IMR-90 (cell line): ENCODE measurements at regions not wholly inside any gene's neighbourhood (a gene's known extent, or its start where the extent isn't known, plus 50 kb on each side); places are given as distances from the start of the nearest gene placed in this dataset.

ENCODE experiments used
- ATAC-seq: fragments of 200-7000 bp; cut with Tn5 transposase; 2 replicates; pipeline ENCODE4 v1.9.1; 2020; ENCODE audit warnings: low read depth, mild to moderate bottlenecking, moderate library complexity
- BruUV-seq: library from RNA; stranded (reverse); fragments of 400-500 nt; replicated peaks from 2 replicates; lab custom pipeline; 2021; lab: Mats Ljungman, UMichigan
- CTCF ChIA-PET: fragments of 300-600 bp; formaldehyde crosslinking; extraction: SDS; loops from one replicate; lab custom pipeline; 2021; ENCODE audit warnings: antibody characterized with exemption; lab: Yijun Ruan, JAX
- POLR2A ChIA-PET: fragments of 300-600 bp; sonication (Branson Sonifier 250); formaldehyde crosslinking; loops from one replicate; lab custom pipeline; 2022; ENCODE audit warnings: antibody characterized with exemption; ENCODE audit not compliant: unreplicated experiment; lab: Charles Lee
- DNase-seq: peaks from one replicate; pipeline ENCODE4 v3.0.0; 2013
- H2AFZ ChIP-seq: replicated peaks from 2 replicates; pipeline ENCODE3; 2013; ENCODE audit warnings: low read length, mild to moderate bottlenecking; ENCODE audit not compliant: poor library complexity
- H2AK5ac ChIP-seq: 2 replicates; pipeline ENCODE4 v1.6.1; 2013; ENCODE audit warnings: low read depth, low read length, inconsistent platforms
- H2AK9ac ChIP-seq: replicated peaks from 2 replicates; pipeline ENCODE3; 2013; ENCODE audit warnings: mild to moderate bottlenecking, low read depth, low read length, moderate library complexity; ENCODE audit not compliant: poor library complexity
- H2BK120ac ChIP-seq: 2 replicates; pipeline ENCODE4 v1.6.1; 2013; ENCODE audit warnings: low read depth, low read length, inconsistent platforms
- H2BK15ac ChIP-seq: 3 replicates; pipeline ENCODE4 v1.6.1; 2013; ENCODE audit warnings: low read depth, low read length, inconsistent platforms
- H2BK20ac ChIP-seq: 2 replicates; pipeline ENCODE4 v1.6.1; 2013; ENCODE audit warnings: low read depth, mild to moderate bottlenecking, inconsistent platforms, low read length, moderate library complexity
- H2BK5ac ChIP-seq: 2 replicates; pipeline ENCODE4 v1.6.1; 2013; ENCODE audit warnings: mild to moderate bottlenecking, low read depth, low read length, inconsistent platforms; ENCODE audit not compliant: poor library complexity, severe bottlenecking
- H3K14ac ChIP-seq: replicated peaks from 2 replicates; pipeline ENCODE4 v1.6.1; 2013; ENCODE audit warnings: low read depth, low read length, inconsistent platforms
- H3K18ac ChIP-seq: 2 replicates; pipeline ENCODE4 v1.6.1; 2013; ENCODE audit warnings: low read depth, low read length, control low read depth
- H3K23ac ChIP-seq: 2 replicates; pipeline ENCODE4 v1.6.1; 2013; ENCODE audit warnings: low read depth, low read length, inconsistent platforms
- H3K27ac ChIP-seq: 2 replicates; pipeline ENCODE4 v1.5.1; 2013; ENCODE audit warnings: mild to moderate bottlenecking, control low read depth, low read length; ENCODE audit not compliant: insufficient read depth
- H3K27me3 ChIP-seq: 2 replicates; pipeline ENCODE4 v1.6.1; 2013; ENCODE audit warnings: low read length; ENCODE audit not compliant: control insufficient read depth, insufficient read depth
- H3K36me3 ChIP-seq: 2 replicates; pipeline ENCODE4 v1.6.1; 2013; ENCODE audit warnings: low read length, mixed read lengths; ENCODE audit not compliant: control insufficient read depth, insufficient read depth
- H3K4ac ChIP-seq: 2 replicates; pipeline ENCODE4 v1.6.1; 2013; ENCODE audit warnings: low read depth, low read length, inconsistent platforms
- H3K4me1 ChIP-seq: 2 replicates; pipeline ENCODE4 v1.6.1; 2013; ENCODE audit warnings: low read length, mixed read lengths; ENCODE audit not compliant: control insufficient read depth, insufficient read depth
- H3K4me2 ChIP-seq: 2 replicates; pipeline ENCODE4 v1.6.1; 2013; ENCODE audit warnings: low read depth, mild to moderate bottlenecking, control low read depth, low read length, moderate library complexity
- H3K4me3 ChIP-seq: 2 replicates; pipeline ENCODE4 v1.5.1; 2013; ENCODE audit warnings: low read depth, mild to moderate bottlenecking, control low read depth, low read length, moderate library complexity; ENCODE audit not compliant: insufficient read depth
- H3K56ac ChIP-seq: 2 replicates; pipeline ENCODE4 v1.6.1; 2013; ENCODE audit warnings: low read length, inconsistent platforms; ENCODE audit not compliant: insufficient read depth; ENCODE audit errors: extremely low read depth
- H3K79me1 ChIP-seq, 2 experiments: 2 replicates each; pipeline ENCODE4 v1.6.1; 2013; ENCODE audit warnings: low read length in 2 of 2, inconsistent platforms in 1 of 2, low read depth in 1 of 2
- H3K9ac ChIP-seq: 2 replicates; pipeline ENCODE4 v1.6.1; 2013; ENCODE audit warnings: low read depth, low read length, control low read depth
- H3K9me1 ChIP-seq: 2 replicates; pipeline ENCODE4 v1.6.1; 2013; ENCODE audit warnings: low read length, inconsistent platforms; ENCODE audit not compliant: insufficient read depth
- H3K9me3 ChIP-seq: 2 replicates; pipeline ENCODE4 v1.6.1; 2013; ENCODE audit warnings: low read length; ENCODE audit not compliant: control insufficient read depth, insufficient read depth
- H4K20me1 ChIP-seq: 2 replicates; pipeline ENCODE4 v1.6.1; 2013; ENCODE audit warnings: low read length, inconsistent platforms; ENCODE audit not compliant: insufficient read depth
- H4K5ac ChIP-seq: 2 replicates; pipeline ENCODE4 v1.6.1; 2013; ENCODE audit warnings: mild to moderate bottlenecking, low read depth, low read length, control low read depth
- H4K8ac ChIP-seq, 2 experiments: 2 replicates each; pipeline ENCODE4 v1.6.1; 2013; ENCODE audit warnings: low read depth in 2 of 2, low read length in 2 of 2, control low read depth in 1 of 2, inconsistent platforms in 1 of 2
- H4K91ac ChIP-seq: 2 replicates; pipeline ENCODE4 v1.6.1; 2013; ENCODE audit warnings: low read depth, low read length, inconsistent platforms; ENCODE audit not compliant: insufficient read depth
- BHLHE40 ChIP-seq: fragments of 150-350 bp; IDR thresholded peaks from 2 replicates; pipeline ENCODE4 v1.6.1; 2016; ENCODE audit warnings: mild to moderate bottlenecking, low read depth, low read length
- FOS ChIP-seq: fragments of 150-350 bp; IDR thresholded peaks from 2 replicates; pipeline ENCODE4 v1.6.1; 2016; ENCODE audit warnings: low read depth, low read length
- MAFK ChIP-seq: IDR thresholded peaks from 2 replicates; pipeline ENCODE4 v1.6.1; 2012; ENCODE audit warnings: low read depth, low read length, improper control_type of control experiment
- MAZ ChIP-seq: IDR thresholded peaks from 2 replicates; pipeline ENCODE4 v1.6.1; 2012; ENCODE audit warnings: low read depth, mild to moderate bottlenecking, low read length, improper control_type of control experiment, moderate library complexity, borderline replicate concordance
- MXI1 ChIP-seq: IDR thresholded peaks from 2 replicates; pipeline ENCODE4 v1.6.1; 2012; ENCODE audit warnings: low read depth, mild to moderate bottlenecking, low read length, moderate library complexity, borderline replicate concordance
- NFE2L2 ChIP-seq: fragments of 150-350 bp; IDR thresholded peaks from 2 replicates; pipeline ENCODE4 v1.6.1; 2016; ENCODE audit warnings: low read depth, mild to moderate bottlenecking, low read length
- RAD21 ChIP-seq: IDR thresholded peaks from 2 replicates; pipeline ENCODE4 v1.6.1; 2012; ENCODE audit warnings: low read length, improper control_type of control experiment
- RCOR1 ChIP-seq: IDR thresholded peaks from 2 replicates; pipeline ENCODE4 v1.6.1; 2012; ENCODE audit warnings: mild to moderate bottlenecking, low read length, improper control_type of control experiment; ENCODE audit not compliant: insufficient replicate concordance
- RFX5 ChIP-seq: IDR thresholded peaks from 2 replicates; pipeline ENCODE4 v1.8.0; 2012; ENCODE audit warnings: low read depth, mild to moderate bottlenecking, low read length, moderate library complexity
- SMC3 ChIP-seq: fragments of 150-350 bp; IDR thresholded peaks from 2 replicates; pipeline ENCODE4 v1.6.1; 2016; ENCODE audit warnings: low read depth, mild to moderate bottlenecking, antibody characterized with exemption, low read length, moderate library complexity
- WGBS, 2 experiments: methylation state at CpG; one replicate each; pipeline versions ENCODE4 v1.1.5 to v1.1.7; 2013; ENCODE audit warnings: missing lambda C conversion rate in 2 of 2; ENCODE audit not compliant: insufficient read length in 1 of 2; ENCODE audit errors: extremely low coverage in 2 of 2; 5-methylcytosine and 5-hydroxymethylcytosine counted together
- dilution Hi-C: fragments of 300-500 bp; cut with HindIII; formaldehyde crosslinking; loops from one replicate; pipeline ENCODE4 v1.14.3; 2018; ENCODE audit warnings: low sequenced_read_pairs; ENCODE audit not compliant: unreplicated experiment
- in situ Hi-C: fragments of 300-500 bp; cut with MboI; formaldehyde crosslinking; loops from 3 replicates; pipeline ENCODE4 v1.14.3; 2019; ENCODE audit warnings: low sequenced_read_pairs, inconsistent platforms, mixed read lengths
- intact Hi-C: fragments of 100-400 bp; cut with micrococcal nuclease; formaldehyde crosslinking; loops from 2 replicates; pipeline ENCODE4 v1.10.0; 2022
- TF ChIP-seq, protein P1 (sequence below): fragments of 150-350 bp; IDR thresholded peaks from 2 replicates; pipeline ENCODE4 v1.6.1; 2017; ENCODE audit warnings: mild to moderate bottlenecking, antibody characterized with exemption, low read length, low read depth
- TF ChIP-seq, protein P2 (sequence below): conservative IDR thresholded peaks from 2 replicates; pipeline ENCODE4 v1.5.1; 2012; ENCODE audit warnings: mild to moderate bottlenecking, low read depth, low read length, improper control_type of control experiment

DNA sequence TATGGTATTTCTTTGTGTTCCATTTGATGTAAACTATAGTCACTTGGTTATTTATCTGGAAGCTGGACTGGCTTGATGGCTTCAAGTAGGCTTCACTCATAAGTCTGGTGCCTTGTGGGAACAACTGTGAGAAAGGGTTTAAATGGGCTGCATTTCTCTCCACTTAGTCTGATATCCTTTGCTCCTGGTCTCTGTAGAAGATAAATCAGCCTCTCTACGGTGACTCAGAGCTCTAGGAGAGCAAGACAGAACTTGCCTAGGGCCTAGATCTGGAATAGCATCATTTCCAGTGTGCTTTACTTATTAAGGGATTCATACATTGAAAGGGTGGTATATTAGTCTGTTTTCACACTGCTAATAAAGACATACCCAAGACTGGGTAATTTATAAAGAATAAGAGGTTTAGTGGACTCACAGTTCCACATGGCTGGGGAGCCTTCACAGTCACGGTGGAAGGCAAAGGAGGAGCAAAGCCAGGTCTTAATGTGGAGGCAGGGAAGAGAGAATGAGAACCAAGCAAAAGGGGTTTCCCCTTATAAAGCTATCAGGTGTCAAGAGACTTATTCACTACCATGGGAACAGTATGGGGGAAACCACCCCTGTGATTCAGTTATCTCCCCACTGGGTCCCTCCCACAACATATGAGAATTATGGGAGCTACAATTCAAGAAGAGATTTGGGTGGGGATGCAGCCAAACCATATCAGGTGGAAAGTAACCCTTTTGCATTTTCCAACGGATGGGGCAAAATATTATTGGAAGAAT is 1746.4 kb upstream of the PCDH7 start:
- Histone ChIP-seq H3K79me1 (no peaks in the 10 kb centered on the region), H2AK9ac (no peak overlapping the region), H4K20me1 (no peaks in the 10 kb centered on the region), H2AFZ (no peak overlapping the region), H3K56ac (no peak overlapping the region), H2BK20ac (no peak overlapping the region; the same call in 1 of the 2 replicates), H3K4ac (no peak overlapping the region), H3K4me2 (no peak overlapping the region), H3K36me3 (no peaks in the 10 kb centered on the region), H3K27ac (no peak overlapping the region), H3K14ac (no peak overlapping the region), H4K5ac (no peak overlapping the region), H3K23ac (no peak overlapping the region), H3K9ac (no peak overlapping the region), H3K9me3 (no peaks in the 10 kb centered on the region), H2BK15ac (no peak overlapping the region), H2BK120ac (peak overlapping the region; percentile 11; the same call in 1 of the 2 replicates), H3K18ac (peak overlapping the region; percentile 70; the same call in 1 of the 2 replicates), H3K4me3 (no peak overlapping the region), H3K9me1 (no peaks in the 10 kb centered on the region), H4K8ac (peak overlapping the region in 1 of 2 experiments; percentile 36; a peak in 1 of 4 replicates), H2AK5ac (no peak overlapping the region), H4K91ac (no peak overlapping the region), H3K4me1 (no peaks in the 10 kb centered on the region), H3K27me3 (no peaks in the 10 kb centered on the region), H2BK5ac (peak overlapping the region; percentile 68)
- TF ChIP-seq BHLHE40 (no peak), SMC3 (no peak), FOS (no peak), MAFK (no peak), MAZ (no peak), RCOR1 (no peak), RFX5 (no peak), MXI1 (no peak), NFE2L2 (no peak), RAD21 (no peak)
- TF ChIP-seq, protein P1, sequence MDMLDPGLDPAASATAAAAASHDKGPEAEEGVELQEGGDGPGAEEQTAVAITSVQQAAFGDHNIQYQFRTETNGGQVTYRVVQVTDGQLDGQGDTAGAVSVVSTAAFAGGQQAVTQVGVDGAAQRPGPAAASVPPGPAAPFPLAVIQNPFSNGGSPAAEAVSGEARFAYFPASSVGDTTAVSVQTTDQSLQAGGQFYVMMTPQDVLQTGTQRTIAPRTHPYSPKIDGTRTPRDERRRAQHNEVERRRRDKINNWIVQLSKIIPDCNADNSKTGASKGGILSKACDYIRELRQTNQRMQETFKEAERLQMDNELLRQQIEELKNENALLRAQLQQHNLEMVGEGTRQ = no peak
- TF ChIP-seq, protein P2, sequence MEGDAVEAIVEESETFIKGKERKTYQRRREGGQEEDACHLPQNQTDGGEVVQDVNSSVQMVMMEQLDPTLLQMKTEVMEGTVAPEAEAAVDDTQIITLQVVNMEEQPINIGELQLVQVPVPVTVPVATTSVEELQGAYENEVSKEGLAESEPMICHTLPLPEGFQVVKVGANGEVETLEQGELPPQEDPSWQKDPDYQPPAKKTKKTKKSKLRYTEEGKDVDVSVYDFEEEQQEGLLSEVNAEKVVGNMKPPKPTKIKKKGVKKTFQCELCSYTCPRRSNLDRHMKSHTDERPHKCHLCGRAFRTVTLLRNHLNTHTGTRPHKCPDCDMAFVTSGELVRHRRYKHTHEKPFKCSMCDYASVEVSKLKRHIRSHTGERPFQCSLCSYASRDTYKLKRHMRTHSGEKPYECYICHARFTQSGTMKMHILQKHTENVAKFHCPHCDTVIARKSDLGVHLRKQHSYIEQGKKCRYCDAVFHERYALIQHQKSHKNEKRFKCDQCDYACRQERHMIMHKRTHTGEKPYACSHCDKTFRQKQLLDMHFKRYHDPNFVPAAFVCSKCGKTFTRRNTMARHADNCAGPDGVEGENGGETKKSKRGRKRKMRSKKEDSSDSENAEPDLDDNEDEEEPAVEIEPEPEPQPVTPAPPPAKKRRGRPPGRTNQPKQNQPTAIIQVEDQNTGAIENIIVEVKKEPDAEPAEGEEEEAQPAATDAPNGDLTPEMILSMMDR = no peak
- peak; percentile 82 for DNase-seq
- dilution Hi-C loops = no loop called here
- BruUV-seq = no TSS peak
- POLR2A ChIA-PET = no interaction called here
- CTCF ChIA-PET = interaction anchor here (0.8 kb wide), 1 partner anchor 20 kb away, joined by 3 read pairs; no protein-coding TSS in a partner anchor
- in situ Hi-C loops = no loop called here
- peak; percentile 81 for ATAC-seq
- intact Hi-C loops = no loop called here
- no CpG with 5 or more reads among the region's 3 CpGs for WGBS, 2 experiments
